Upper lobe of left lung (tissue), 6 donors: ENCODE measurements at regions not wholly inside any gene's neighbourhood (a gene's known extent, or its start where the extent isn't known, plus 50 kb on each side); places are given as distances from the start of the nearest gene placed in this dataset.
A peak's percentile ranks its signal among the peaks of the same experiment; 100 is the strongest.

Experiments used
- ATAC-seq, 2 donors: fragments of 200-7000 bp; cut with Tn5 transposase; one replicate each; pipeline ENCODE4 v1.9.1; 2022; ENCODE audit warnings: mild to moderate bottlenecking in 2 of 2, moderate library complexity in 2 of 2; ENCODE audit not compliant: low FRiP score in 2 of 2
- DNase-seq, 2 donors: peaks; one replicate each; pipeline ENCODE4 v3.0.0-alpha.2; 2019 to 2020
- H3K27ac ChIP-seq, 4 donors: fragments of 200-600 bp; sonication (generic); one replicate each; pipeline ENCODE4 v1.5.1; 2016 to 2019
- H3K27me3 ChIP-seq, 4 donors: fragments of 200-600 bp; sonication (generic); one replicate each; pipeline ENCODE4 v1.5.1; 2017 to 2019
- H3K36me3 ChIP-seq, 4 donors: fragments of 200-600 bp; sonication (generic); one replicate each; pipeline ENCODE4 v1.5.1; 2016 to 2019
- H3K4me1 ChIP-seq, 4 donors: fragments of 200-600 bp; sonication (generic); one replicate each; pipeline ENCODE4 v1.5.1; 2018 to 2019
- H3K4me3 ChIP-seq, 4 donors: fragments of 200-600 bp; sonication (generic); one replicate each; pipeline ENCODE4 v1.5.1; 2017 to 2019; ENCODE audit warnings: mild to moderate bottlenecking in 2 of 4, moderate library complexity in 1 of 4
- H3K9me3 ChIP-seq, 4 donors: fragments of 200-600 bp; sonication (generic); one replicate each; pipeline ENCODE4 v1.5.1; 2018 to 2019
- CTCF ChIP-seq, 6 experiments: fragments of 450-650 bp in 4 of 6; fragments of 200-600 bp in 2 of 6; sonication (generic) in 2 of 6; IDR thresholded peaks; one replicate each; pipeline ENCODE4 v1.5.1; 2016 to 2019; ENCODE audit warnings: antibody characterized with exemption in 6 of 6
- EP300 ChIP-seq, 4 donors: sonication (generic); formaldehyde crosslinking; IDR thresholded peaks; one replicate each; pipeline ENCODE4 v1.5.1; 2017; ENCODE audit warnings: antibody characterized with exemption in 4 of 4, control low read depth in 2 of 4
- POLR2A ChIP-seq, 4 donors: fragments of 450-650 bp; IDR thresholded peaks; one replicate each; pipeline ENCODE4 v1.5.1; 2016 to 2017; ENCODE audit warnings: antibody characterized with exemption in 4 of 4, mild to moderate bottlenecking in 2 of 4
- POLR2AphosphoS5 ChIP-seq, 2 donors: sonication (generic); formaldehyde crosslinking; IDR thresholded peaks; one replicate each; pipeline ENCODE4 v1.5.1; 2017; ENCODE audit warnings: antibody characterized with exemption in 2 of 2
- WGBS, 2 donors: methylation state at CpG; one replicate each; pipeline ENCODE4 v1.1.5; 2017 to 2018; 5-methylcytosine and 5-hydroxymethylcytosine counted together
- donor health status: DM: no; HTN: no; CAD: no; lungs with moderate emphysema.
- donor health status: DM: no; HTN: yes; CAD: no; lungs with severe emphysema.

- WGBS, 2 donors: 71 to 81% methylated on average over 2 of the region's 2 CpGs
- H3K27ac ChIP-seq: no peak overlapping the region
- no peaks in the 10 kb centered on the region for H3K36me3 ChIP-seq
- H3K9me3 ChIP-seq: no peaks in the 10 kb centered on the region
- no peaks in the 10 kb centered on the region for H3K4me1 ChIP-seq
- DNase-seq (no peak), ATAC-seq (no peak)
- H3K27me3 ChIP-seq: no peaks in the 10 kb centered on the region
- H3K4me3 ChIP-seq: no peak overlapping the region
- TF ChIP-seq POLR2A (IDR thresholded peaks at IDR 0.05): no peak
- no peak for TF ChIP-seq POLR2AphosphoS5 (IDR thresholded peaks at IDR 0.05)
- TF ChIP-seq CTCF (IDR thresholded peaks at IDR 0.05): no peak
- no peak for TF ChIP-seq EP300 (IDR thresholded peaks at IDR 0.05)
Observed at GRCh38 chr18:65146482-65147021, 604.3 kb upstream of the CDH7 start.

- ATAC-seq: no peak
- H3K27ac ChIP-seq: no peak overlapping the region
- TF ChIP-seq CTCF (IDR thresholded peaks at IDR 0.05): no peak
- TF ChIP-seq EP300 (IDR thresholded peaks at IDR 0.05): no peak
- no peak for TF ChIP-seq POLR2AphosphoS5 (IDR thresholded peaks at IDR 0.05)
- no peak for TF ChIP-seq POLR2A (IDR thresholded peaks at IDR 0.05)
- DNase-seq: no peak
- H3K27me3 ChIP-seq: no peaks in the 10 kb centered on the region
- no peaks in the 10 kb centered on the region for H3K9me3 ChIP-seq
- H3K4me3 ChIP-seq: no peak overlapping the region
- no peaks in the 10 kb centered on the region for H3K4me1 ChIP-seq
- H3K36me3 ChIP-seq: no peaks in the 10 kb centered on the region
Observed at GRCh38 chr18:65145312-65145711, 605.5 kb upstream of the CDH7 start.

GRCh38 chr18:65133610-65134009 is 617.2 kb upstream of the CDH7 start:
- DNase-seq (no peak), ATAC-seq (no peak)
- no peak for TF ChIP-seq CTCF (IDR thresholded peaks at IDR 0.05)
- no peak for TF ChIP-seq POLR2A (IDR thresholded peaks at IDR 0.05)
- no peaks in the 10 kb centered on the region for H3K4me1 ChIP-seq
- no peaks in the 10 kb centered on the region for H3K9me3 ChIP-seq
- H3K27ac ChIP-seq: no peak overlapping the region
- no peak overlapping the region for H3K4me3 ChIP-seq
- H3K36me3 ChIP-seq: no peaks in the 10 kb centered on the region
- 84 to 88% methylated on average over 1 of the region's 1 CpG for WGBS, 2 donors
- no peaks in the 10 kb centered on the region for H3K27me3 ChIP-seq

- 63 to 70% methylated on average over 3 of the region's 3 CpGs for WGBS, 2 donors
- TF ChIP-seq POLR2AphosphoS5 (IDR thresholded peaks at IDR 0.05) (no peak), CTCF (IDR thresholded peaks at IDR 0.05) (no peak), EP300 (IDR thresholded peaks at IDR 0.05) (no peak), POLR2A (IDR thresholded peaks at IDR 0.05) (no peak)
- Histone ChIP-seq H3K4me3 (peak overlapping the region in 3 of 4 donors; percentile 4 to 32 (median 29)), H3K36me3 (no peaks in the 10 kb centered on the region), H3K4me1 (no peaks in the 10 kb centered on the region), H3K27me3 (no peaks in the 10 kb centered on the region), H3K9me3 (peaks cover 0 to 15% (median 10%) of the 10 kb centered on the region in 4 donors), H3K27ac (peak overlapping the region in 1 of 4 donors; percentile 42)
- ATAC-seq: no peak
- no peak for DNase-seq
Observed at GRCh38 chr18:65124633-65125032, 626.2 kb upstream of the CDH7 start.

- ATAC-seq (no peak), DNase-seq (no peak)
- H3K4me3 ChIP-seq: no peak overlapping the region
- H3K27me3 ChIP-seq: no peaks in the 10 kb centered on the region
- no peak for TF ChIP-seq POLR2A (IDR thresholded peaks at IDR 0.05)
- H3K9me3 ChIP-seq: no peaks in the 10 kb centered on the region
- H3K36me3 ChIP-seq: no peaks in the 10 kb centered on the region
- no peaks in the 10 kb centered on the region for H3K4me1 ChIP-seq
- no peak overlapping the region for H3K27ac ChIP-seq
Observed at GRCh38 chr18:65103864-65104263, 646.9 kb upstream of the CDH7 start.
